GM18526 (cell line): ENCODE measurements at regions not wholly inside any gene's neighbourhood (a gene's known extent, or its start where the extent isn't known, plus 50 kb on each side); places are given as distances from the start of the nearest gene placed in this dataset.

Experiments
- POLR2A ChIP-seq: IDR thresholded peaks from 3 replicates; pipeline ENCODE4 v1.6.1; 2011; ENCODE audit not compliant: insufficient read length; ENCODE audit errors: extremely low read depth

DNA sequence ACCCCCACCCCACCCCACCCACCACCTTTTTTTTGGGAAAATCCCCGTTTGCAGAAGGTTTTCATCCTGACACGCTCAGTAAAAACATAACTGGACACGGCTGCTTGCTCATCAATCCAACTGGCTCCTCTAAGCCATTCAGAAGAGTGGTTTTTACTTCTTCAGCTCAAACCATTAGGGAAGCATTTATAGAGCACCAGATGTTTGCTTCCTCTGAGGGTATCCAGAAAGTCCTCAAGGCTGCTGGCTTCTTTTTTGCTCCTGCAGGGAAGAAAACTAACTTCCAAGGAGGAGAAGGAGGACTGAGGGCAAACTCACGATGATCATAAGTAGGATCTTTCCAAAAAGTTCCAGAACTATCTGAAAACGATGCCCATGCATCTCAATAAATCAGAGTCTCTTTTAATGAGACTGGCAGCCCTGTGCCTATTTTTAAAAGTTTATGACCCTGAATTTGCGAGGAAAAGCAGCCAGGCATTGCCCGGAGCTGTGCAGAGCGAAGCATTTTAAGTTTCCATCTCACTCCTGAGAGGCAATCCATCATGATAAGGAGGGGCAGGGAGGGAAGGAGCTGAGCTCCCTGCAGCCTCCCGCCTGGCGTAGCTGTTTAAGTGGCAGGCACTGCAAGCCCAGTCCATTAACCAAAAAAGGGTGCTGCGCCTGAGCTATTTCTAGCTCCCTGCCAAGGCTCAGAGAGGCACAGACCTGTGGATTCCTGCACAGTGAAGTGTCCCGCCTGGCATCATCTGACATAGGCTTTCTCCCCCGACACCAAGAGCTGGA, 146.3 kb upstream of the FOXF1 start:
- no peak for TF ChIP-seq POLR2A

DNA sequence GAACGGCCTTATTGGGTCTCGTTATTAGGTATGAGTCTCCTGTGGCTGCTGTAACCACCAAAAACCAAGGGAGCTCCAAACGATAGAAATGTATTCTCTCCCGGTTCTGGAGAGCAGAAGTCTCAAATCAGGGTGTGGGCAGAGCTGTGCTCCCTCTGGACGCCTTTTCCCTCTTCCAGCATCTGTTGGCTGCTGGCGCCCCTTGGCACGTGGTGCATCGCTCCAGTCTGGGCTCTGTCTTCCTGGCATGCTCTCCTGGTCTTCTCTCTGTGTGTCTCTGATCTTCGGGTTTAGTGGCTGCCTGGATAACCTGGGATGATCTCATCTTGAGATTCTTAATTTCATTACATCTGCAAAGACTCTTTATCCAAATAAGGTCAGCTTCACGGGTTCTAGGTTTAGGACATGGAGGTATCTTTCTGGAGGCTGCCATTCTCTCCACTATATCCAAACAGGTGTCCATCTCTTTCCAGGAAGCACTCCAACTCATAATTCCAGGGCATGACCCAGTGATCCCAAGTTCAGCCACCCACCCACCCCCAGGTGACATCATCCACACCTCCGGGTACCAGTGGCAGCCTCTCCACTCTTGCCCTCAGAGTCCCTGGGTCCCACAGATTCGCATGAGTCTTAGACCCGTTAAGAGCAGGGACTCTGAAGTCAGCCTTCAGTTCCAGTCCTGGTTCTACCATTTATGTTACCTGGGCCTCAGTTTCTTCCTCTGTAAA, 145.5 kb upstream of the FOXF1 start:
- TF ChIP-seq POLR2A, result no peak

DNA sequence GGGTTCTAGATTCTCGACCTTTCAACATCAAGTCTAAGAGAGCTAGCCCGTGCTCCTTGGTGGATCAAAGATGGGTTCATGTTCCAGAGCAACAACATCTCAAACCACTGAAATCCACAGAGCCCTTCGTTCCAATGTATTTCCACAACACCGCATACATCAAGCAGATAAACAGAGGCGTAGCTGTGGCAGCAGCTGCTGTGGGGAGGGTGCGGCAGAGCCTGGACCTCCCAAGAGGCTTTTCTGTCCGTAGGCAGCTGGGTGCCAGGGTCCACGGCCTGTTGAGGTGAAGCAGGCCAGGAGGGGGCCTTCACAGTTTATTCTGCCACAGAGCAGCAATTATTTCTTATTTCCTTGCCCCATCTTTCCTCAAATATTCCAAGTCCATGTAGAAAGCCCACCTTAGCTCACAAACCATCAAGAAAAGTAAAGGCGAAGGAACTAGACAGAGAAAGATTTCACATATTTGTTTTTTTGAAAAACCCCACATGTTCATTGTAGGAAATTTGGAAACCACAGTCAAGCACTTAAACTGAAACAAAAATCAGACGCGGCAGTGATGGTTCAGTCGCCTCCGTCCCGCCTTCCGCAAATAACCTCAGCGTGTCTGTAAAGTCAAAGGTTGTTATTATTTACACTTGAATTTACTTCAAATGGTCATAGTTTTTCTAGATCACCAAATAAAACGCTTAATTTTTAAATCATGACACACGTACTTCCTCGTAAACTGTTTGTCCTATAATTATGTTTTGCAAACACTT, 144.6 kb upstream of the FOXF1 start:
- TF ChIP-seq POLR2A, result no peak

DNA sequence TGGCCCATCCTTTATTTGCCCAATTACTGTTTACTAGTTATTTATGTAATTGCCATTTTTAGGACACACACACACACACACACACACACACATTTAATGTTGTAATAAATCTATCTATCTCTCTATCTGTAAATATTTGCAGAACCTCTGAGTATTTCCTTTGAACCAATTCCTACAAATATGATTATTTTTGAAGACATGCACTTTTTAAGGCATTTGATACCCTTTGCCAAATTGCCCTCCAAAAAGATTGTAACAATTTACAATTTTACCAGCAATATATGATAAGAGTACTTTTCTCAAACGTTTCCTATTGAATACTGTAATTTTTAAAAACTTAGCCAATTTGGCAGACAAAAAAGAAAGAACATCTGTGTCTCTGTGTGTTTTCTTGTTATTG, 143.8 kb upstream of the FOXF1 start:
- no peak for TF ChIP-seq POLR2A

DNA sequence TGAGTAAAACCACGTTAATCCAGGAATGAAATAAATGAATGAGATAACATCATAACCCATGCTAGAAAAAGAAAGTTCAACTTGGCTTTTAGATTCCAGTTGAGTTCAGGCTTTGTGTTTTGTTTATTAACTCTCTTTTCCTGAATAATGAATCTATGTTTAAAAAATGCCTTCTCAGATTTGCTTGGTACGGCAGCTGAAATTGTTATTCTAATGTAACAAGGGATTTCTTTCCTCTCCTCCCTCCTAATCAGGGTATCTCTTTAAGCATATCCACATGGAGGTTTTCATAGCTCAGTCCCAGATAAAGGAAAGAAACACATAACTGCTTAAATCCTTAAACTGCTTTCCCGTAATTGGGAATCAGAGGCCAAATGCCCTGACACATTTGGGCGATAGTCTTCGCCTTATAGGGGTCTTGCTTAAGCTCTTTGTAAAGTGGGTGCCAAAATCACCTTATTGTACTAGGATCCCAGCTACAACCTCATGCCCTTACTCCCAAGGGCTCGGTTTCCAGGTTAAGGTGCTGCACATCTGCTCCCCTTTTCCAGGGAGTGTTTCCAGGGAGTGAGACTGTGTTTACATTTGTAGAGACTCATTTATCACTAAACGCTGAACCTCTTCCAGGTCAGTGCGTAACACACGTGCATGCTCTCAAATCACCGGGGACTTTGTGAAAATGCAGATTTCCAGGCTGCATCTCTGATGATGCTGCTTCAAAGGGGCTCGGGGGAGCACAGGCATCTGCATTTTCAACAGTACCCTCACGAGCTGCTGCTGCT, 142.8 kb upstream of the FOXF1 start:
- no peak for TF ChIP-seq POLR2A

DNA sequence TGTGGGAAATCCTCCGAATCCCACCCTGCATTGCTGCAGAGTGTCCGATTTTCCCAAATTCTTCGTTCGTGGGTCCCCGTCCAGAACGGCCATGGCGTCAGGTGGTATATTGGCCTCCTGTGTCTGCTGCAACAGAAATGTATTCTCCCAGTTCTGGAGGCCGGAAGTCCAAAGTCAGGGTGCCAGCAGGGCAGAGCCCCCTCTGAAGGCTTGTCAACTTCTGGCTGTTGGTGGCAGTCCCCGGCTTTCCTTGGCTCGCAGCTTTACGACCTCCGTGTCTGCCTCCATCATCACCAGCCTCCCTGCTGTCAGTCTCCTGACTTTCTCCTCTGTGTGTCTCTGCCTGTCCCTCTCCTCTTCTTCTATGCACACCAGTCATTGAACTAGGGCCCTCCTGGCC, 142.1 kb upstream of the FOXF1 start:
- no peak for TF ChIP-seq POLR2A

DNA sequence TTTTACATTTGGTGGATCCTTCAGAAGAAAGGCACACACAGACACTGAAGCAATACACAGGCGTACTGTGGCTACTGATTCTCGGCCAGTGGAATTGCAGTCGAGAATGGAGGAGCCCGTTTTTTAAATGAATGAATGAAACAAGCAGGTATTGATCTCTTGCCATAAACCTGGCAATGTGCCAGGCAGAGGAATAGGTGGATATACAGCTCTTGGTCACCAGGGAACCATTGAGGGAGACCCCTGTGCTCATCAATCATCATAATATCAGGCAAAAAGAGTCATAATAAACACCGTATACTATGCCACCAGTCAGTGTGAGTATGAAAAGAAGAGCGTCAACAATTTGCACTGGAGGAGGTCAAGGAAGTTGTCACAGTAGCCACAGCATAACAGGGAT, 140.3 kb upstream of the FOXF1 start:
- no peak for TF ChIP-seq POLR2A

DNA sequence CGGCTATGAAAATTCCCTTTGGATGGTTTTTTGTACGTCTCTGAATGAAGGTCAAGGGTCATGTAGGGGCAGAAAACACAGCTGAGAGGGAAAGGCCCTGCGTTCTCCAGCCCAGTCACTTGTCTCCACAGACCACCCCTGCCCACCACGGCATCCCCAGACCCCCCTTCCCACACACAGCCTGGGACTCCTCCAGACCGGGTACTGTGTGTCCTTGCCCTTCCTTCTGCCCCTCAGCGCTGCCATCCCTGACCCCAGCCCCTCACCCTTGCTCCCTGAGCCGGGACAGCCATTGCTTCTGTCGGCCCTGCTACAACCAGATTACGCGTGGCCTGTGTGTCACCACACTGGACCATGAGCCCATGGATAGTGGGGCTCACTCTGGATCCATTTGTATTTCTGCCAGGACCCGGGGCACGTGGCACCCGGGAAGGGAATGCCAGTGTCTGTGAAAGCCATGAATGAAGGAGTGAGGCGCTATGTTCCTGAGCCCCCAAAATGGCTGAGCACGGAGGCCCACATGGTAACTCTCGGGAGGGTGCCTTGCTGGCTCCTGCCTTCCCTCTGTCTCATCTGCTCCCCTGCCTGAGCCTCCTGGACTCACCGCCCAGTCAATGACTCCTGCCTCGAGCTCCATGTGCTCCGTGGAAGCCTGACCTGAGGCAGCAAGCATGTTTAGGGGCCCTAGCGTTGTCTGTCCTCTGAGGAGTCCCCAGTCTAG, 139.1 kb upstream of the FOXF1 start:
- TF ChIP-seq POLR2A, result no peak

DNA sequence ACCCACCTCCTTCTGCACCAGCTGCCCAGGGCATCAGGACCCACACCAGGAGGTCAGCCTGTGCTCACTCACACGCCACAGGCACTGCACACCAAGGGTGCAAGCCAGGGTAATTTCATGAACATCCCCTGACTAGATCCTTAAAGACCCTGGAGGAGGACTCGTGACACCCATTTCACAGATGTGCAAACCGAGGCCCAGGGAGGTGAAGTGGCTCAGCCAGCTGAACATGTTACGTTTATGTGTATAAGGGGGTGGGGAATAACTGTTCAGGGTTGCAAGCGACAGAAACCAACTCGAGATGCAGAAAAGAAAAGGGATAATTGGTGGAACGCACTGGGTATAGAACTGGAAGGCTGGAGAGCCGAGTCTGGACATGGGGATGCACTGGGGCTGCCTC, 138.1 kb upstream of the FOXF1 start:
- TF ChIP-seq POLR2A, result no peak

DNA sequence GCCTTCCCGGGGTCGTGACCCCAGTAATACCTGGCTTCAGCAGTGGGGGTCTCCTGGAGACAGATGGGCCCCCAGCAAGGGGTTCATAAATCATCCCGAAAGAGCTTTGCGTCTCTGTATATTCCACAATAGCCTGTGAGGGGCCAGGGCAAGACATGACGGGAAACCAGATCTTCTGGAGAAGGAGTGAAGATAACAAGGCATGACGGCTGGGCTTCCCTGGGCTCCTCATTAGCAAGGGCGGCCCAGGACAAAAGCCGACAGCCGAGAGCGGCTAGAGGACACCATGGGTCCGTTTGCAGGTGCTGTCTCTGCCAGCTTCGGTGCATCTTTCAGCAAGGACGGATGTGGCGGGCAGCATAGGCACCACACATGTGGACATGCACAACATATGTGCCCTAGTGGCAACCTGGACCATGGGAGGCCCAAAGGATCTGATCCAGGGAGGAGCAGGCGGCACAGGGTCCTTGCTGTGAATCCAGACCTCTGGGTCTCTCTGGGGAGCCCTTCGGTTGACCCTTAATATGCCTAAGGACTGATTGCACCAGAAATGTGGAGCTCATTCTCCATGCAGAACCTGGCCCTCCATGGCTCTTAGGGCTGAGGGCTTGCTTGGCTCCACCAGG, 136.9 kb upstream of the FOXF1 start:
- TF ChIP-seq POLR2A, result no peak

DNA sequence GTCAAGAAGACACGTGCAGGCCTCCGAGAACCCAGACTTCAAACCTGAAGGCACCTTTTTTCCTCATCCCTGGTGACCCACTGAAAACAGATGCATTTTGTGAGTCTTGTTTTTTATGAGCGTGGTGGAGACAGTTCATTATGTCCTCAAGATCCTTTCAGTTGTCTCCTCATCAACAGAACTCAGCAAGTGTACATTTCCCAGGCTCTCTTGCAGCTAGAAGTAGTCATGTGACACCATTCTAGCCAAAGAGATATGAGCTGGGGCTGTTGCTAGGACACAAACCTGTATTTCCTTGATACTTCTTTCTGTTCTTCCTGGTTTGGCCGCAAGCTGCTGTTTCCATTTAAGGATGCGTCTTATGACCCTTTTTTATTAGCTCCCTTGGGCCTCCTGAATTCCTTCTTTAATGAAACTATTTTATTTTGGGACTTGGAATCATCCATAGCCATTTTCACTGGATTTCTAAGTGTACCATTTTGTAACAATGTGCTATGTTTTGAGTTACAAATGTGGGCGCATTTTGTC, 135.7 kb upstream of the FOXF1 start:
- TF ChIP-seq POLR2A, result no peak

DNA sequence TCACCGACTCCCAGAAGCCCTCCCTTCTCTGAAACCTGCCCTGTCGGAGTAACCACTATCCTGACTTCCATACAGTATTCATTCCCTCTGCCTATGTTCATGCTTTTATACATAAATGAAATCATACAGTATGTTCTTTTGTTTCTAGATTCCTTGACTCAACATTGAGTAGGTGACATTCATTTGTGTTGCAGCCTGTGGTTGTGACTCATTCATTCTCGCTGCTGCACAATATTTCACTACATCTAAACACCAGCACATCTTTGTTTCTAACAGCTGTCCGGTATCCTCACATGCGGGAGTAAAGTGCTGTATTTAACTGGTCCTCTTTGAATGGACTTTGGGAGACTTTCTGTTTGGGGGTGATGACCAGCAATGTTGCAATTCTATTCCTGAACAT, 135.0 kb upstream of the FOXF1 start:
- no peak for TF ChIP-seq POLR2A

DNA sequence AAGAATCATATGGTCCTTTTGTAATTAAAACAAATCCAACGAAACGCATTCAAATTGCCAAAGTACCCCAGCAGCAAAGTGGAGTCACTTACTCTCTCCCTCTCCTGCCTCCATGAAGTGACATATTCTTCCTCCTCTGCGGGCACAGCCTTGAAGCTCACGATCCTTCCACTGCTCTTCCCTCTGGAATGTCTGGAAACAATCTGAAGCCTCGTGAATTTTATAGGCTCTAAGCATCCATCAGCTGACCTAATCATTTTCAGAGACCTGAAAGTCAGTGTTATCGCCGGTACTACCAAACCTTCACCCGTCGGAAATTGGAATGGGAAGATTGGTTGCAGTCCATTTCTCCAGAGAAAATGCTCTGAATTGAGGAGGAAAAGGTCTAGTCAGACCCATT, 134.5 kb upstream of the FOXF1 start:
- no peak for TF ChIP-seq POLR2A

DNA sequence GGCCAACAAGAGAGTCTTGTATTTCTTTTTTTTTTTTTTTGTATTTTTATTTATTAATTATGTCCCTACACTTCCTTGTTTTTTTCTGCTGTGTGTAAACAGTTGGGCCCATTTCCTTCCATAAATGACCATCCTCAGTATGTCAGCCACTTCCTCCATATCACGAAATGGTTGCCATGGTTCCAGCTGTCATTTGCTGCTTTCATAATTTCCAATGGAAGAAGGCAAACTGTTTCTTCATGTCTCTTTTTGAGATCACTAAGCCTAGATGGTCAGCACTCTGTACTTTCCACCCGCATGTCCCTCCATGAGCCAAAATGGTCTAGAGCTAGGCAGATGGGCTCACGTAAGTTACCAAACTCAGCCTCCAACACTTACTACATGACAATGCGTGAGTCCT, 133.5 kb upstream of the FOXF1 start:
- TF ChIP-seq POLR2A, result no peak

DNA sequence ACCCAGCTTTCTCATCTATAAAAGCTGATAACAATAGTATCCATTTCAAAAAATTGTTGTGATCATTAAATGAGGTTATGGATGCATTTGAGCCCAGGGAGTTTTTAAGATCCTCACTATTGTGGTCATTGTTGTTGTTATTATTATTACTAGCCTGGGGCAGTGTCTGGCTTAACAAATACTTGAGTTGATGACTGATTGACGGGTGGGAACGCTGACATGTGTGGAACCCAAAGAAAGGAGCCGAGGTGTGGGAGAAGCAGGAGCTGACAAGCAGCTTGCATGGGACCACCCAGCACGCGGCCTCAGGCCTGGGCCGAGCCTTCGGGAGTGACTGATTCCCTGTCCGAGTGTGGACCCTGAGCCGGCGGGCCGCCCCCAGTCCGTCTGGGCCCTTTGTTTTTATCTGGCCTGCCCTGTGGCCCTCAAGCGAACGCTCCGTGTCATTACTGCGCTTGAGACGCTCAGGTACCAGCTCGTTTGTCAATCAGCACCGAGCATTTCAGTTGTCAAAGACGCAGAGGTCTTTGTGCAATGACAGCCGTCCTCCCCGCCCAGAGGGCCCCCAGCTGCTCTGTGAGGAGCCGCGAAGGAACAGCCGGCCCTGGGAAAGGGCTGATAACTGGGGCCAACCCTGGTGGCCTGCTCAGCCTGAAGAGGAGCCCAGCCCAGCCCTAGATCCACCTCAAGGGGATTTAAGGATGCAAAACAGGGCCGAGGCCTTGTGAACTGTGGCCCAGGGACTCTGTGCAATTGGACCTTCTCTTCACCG, 132.9 kb upstream of the FOXF1 start:
- no peak for TF ChIP-seq POLR2A
